PC-9 (cell line): ENCODE measurements at regions not wholly inside any gene's neighbourhood (a gene's known extent, or its start where the extent isn't known, plus 50 kb on each side); places are given as distances from the start of the nearest gene placed in this dataset.

Experiments
- BruUV-seq: library from RNA; stranded (reverse); fragments of 400-500 nt; replicated peaks from 2 replicates; lab custom pipeline; 2021; lab: Mats Ljungman, UMichigan
- CTCF ChIA-PET: fragments of 300-600 bp; sonication (Branson Sonifier 250); formaldehyde crosslinking; loops from one replicate; lab custom pipeline; 2022; ENCODE audit warnings: antibody characterized with exemption; lab: Charles Lee
- POLR2A ChIA-PET: fragments of 300-600 bp; sonication (Branson Sonifier 250); formaldehyde crosslinking; loops from one replicate; lab custom pipeline; 2022; ENCODE audit warnings: antibody characterized with exemption; ENCODE audit not compliant: unreplicated experiment; lab: Charles Lee
- DNase-seq, 2 experiments: peaks; one replicate each; pipeline versions ENCODE4 v3.0.0 to v3.0.0-alpha.2; 2015 to 2022; ENCODE audit warnings: mixed read lengths in 1 of 2
- H2AFZ ChIP-seq: fragments of 200-600 bp; sonication (generic); 2 replicates; pipeline ENCODE4 v1.8.1; 2017; ENCODE audit warnings: antibody characterized with exemption
- H3F3A ChIP-seq: fragments of 200-600 bp; sonication (generic); 2 replicates; pipeline ENCODE4 v1.8.1; 2017; ENCODE audit warnings: antibody characterized with exemption, mild to moderate bottlenecking, low read depth; ENCODE audit not compliant: insufficient read depth
- H3K27ac ChIP-seq: fragments of 200-600 bp; sonication (generic); 2 replicates; pipeline ENCODE4 v1.6.1; 2016; ENCODE audit warnings: mixed run types
- H3K27me3 ChIP-seq: fragments of 200-600 bp; sonication (generic); 2 replicates; pipeline ENCODE4 v1.6.1; 2016; ENCODE audit warnings: low read depth, mixed run types; ENCODE audit not compliant: insufficient read depth
- H3K36me3 ChIP-seq: fragments of 200-600 bp; sonication (generic); 2 replicates; pipeline ENCODE4 v1.6.1; 2016; ENCODE audit warnings: low read depth, mixed run types
- H3K4me1 ChIP-seq: fragments of 200-600 bp; sonication (generic); replicated peaks from 2 replicates; pipeline ENCODE4 v1.6.1; 2016; ENCODE audit warnings: mixed run types; ENCODE audit not compliant: insufficient read depth
- H3K4me2 ChIP-seq: fragments of 200-600 bp; sonication (generic); 2 replicates; pipeline ENCODE4 v1.6.1; 2017; ENCODE audit warnings: mixed run types
- H3K4me3 ChIP-seq: fragments of 200-600 bp; sonication (generic); 2 replicates; pipeline ENCODE4 v1.6.1; 2016; ENCODE audit warnings: mixed run types
- H3K79me2 ChIP-seq: fragments of 200-600 bp; sonication (generic); 2 replicates; pipeline ENCODE4 v1.6.1; 2017; ENCODE audit warnings: low read depth, mixed run types
- H3K9me2 ChIP-seq: fragments of 200-600 bp; sonication (generic); 2 replicates; pipeline ENCODE4 v1.8.1; 2017; ENCODE audit warnings: mild to moderate bottlenecking; ENCODE audit not compliant: insufficient read depth
- H3K9me3 ChIP-seq: fragments of 200-600 bp; sonication (generic); 2 replicates; pipeline ENCODE4 v1.8.1; 2016; ENCODE audit warnings: low read depth; ENCODE audit not compliant: insufficient read depth
- H4K20me1 ChIP-seq: fragments of 200-600 bp; sonication (generic); 2 replicates; pipeline ENCODE4 v1.8.1; 2017; ENCODE audit not compliant: insufficient read depth
- EZH2 ChIP-seq: fragments of 200-600 bp; sonication (generic); IDR thresholded peaks from 2 replicates; pipeline ENCODE4 v1.8.0; 2017; ENCODE audit warnings: antibody characterized with exemption, low read depth
- intact Hi-C: fragments of 100-400 bp; cut with micrococcal nuclease; formaldehyde crosslinking; loops from one replicate; pipeline ENCODE4 v1.10.0; 2022; ENCODE audit not compliant: unreplicated experiment
- TF ChIP-seq, protein P1 (sequence below): fragments of 200-600 bp; sonication (generic); conservative IDR thresholded peaks from 2 replicates; pipeline ENCODE4 v1.6.1; 2017; ENCODE audit warnings: mixed run types, antibody characterized with exemption, mild to moderate bottlenecking, moderate library complexity

DNA sequence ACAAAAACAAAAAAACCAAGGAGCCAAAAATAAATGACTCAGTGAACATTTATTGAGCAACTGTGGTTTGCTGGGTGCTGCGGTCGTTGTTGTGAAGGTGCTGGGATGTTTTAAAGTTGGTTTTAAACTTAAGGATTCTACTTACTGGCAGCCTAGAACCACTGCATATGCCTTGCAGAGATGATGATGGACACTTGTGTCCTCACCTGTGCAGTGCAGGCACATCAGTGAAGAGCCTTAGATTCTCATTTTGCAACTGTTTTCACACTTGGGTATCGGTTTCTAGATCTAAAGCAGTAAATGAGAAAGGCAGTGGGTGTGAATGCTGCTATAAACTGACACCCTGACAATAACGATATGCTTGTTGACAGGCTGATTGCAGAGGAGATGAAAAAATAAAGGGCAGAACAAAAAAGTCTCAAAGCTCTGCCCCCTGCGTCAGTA lies 68.8 kb downstream of the UTRN start:
- no peak for DNase-seq
- intact Hi-C loops, result no loop called here
- BruUV-seq, result no TSS peak
- TF ChIP-seq EZH2, result no peak
- TF ChIP-seq, protein P1, sequence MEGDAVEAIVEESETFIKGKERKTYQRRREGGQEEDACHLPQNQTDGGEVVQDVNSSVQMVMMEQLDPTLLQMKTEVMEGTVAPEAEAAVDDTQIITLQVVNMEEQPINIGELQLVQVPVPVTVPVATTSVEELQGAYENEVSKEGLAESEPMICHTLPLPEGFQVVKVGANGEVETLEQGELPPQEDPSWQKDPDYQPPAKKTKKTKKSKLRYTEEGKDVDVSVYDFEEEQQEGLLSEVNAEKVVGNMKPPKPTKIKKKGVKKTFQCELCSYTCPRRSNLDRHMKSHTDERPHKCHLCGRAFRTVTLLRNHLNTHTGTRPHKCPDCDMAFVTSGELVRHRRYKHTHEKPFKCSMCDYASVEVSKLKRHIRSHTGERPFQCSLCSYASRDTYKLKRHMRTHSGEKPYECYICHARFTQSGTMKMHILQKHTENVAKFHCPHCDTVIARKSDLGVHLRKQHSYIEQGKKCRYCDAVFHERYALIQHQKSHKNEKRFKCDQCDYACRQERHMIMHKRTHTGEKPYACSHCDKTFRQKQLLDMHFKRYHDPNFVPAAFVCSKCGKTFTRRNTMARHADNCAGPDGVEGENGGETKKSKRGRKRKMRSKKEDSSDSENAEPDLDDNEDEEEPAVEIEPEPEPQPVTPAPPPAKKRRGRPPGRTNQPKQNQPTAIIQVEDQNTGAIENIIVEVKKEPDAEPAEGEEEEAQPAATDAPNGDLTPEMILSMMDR, result no peak
- H3F3A ChIP-seq, result peaks cover 22% of the 10 kb centered on the region; the same call in 1 of the 2 replicates
- no peaks in the 10 kb centered on the region for H3K9me3 ChIP-seq
- H4K20me1 ChIP-seq, result no peaks in the 10 kb centered on the region
- POLR2A ChIA-PET, result interaction anchor here (0.6 kb wide), 1 partner anchor 1279 kb away, joined by 6 read pairs; no protein-coding TSS in a partner anchor
- CTCF ChIA-PET, result no interaction called here
- H3K4me3 ChIP-seq, result no peak overlapping the region
- no peak overlapping the region for H2AFZ ChIP-seq
- no peaks in the 10 kb centered on the region for H3K36me3 ChIP-seq
- H3K27me3 ChIP-seq, result no peaks in the 10 kb centered on the region
- peaks cover 72% of the 10 kb centered on the region for H3K79me2 ChIP-seq
- no peak overlapping the region for H3K27ac ChIP-seq
- no peaks in the 10 kb centered on the region for H3K9me2 ChIP-seq
- no peak overlapping the region for H3K4me2 ChIP-seq
- H3K4me1 ChIP-seq, result peaks cover 18% of the 10 kb centered on the region

DNA sequence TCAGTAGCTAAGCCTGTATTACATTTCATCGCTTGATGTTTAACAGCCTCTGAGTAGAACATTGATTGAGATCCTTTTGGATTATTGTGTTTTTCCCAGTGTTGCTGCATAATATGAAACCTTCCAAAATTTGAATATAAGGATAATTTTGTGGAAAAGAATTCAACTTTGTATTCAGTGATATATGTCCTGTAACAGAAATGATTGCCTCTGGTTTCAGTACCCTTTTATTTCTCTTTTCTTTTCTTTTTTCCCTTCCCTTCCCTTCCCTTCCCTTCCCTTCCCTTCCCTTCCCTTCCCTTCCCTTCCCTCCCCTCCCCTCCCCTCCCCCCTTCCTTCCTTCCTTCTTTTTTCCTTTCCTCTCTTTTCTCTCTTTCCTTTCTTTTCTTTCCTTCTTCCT lies 74.6 kb downstream of the UTRN start:
- peaks cover 23% of the 10 kb centered on the region for H3F3A ChIP-seq
- POLR2A ChIA-PET, result no interaction called here

DNA sequence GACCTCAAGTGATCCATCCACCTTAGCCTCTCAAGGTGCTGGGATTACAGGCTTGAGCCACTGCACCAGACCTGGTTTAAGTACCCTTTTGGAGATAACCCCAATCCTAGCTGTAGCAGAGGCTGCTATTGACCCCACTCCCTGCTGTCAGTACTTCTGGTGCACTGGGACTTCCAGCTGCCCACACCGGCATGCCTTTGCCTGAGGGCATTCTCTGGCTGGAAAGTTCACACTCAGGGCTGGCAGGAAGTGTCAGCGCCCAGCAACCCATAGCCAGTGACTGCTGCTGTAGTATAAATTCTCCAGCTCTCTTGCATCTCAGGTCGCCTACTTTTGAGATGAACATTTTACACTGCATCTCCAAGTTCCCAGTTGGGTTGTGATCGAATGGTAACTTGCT lies 75.3 kb downstream of the UTRN start:
- H3K9me2 ChIP-seq, result no peaks in the 10 kb centered on the region
- peak overlapping the region; percentile 90 for H3K27ac ChIP-seq
- H4K20me1 ChIP-seq, result no peaks in the 10 kb centered on the region
- H3K4me3 ChIP-seq, result no peak overlapping the region
- peak; percentile 73 to 80 for DNase-seq
- 0 out of 2 replicates have a peak, but pooled peaks cover 3% of the 10 kb centered on the region for H3K9me3 ChIP-seq
- H3K27me3 ChIP-seq, result no peaks in the 10 kb centered on the region
- peaks cover 49% of the 10 kb centered on the region for H3K4me1 ChIP-seq
- POLR2A ChIA-PET, result interaction anchor here (0.6 kb wide), 1 partner anchor 69 kb away, joined by 5 read pairs; no protein-coding TSS in a partner anchor
- no peaks in the 10 kb centered on the region for H3K36me3 ChIP-seq
- no TSS peak for BruUV-seq
- H3K79me2 ChIP-seq, result peaks cover 61% of the 10 kb centered on the region
- no peak for TF ChIP-seq EZH2
- TF ChIP-seq, protein P1, result no peak
- peak overlapping the region; percentile 54 for H3K4me2 ChIP-seq
- CTCF ChIA-PET, result no interaction called here
- H2AFZ ChIP-seq, result no peak overlapping the region
- intact Hi-C loops, result loop anchor here (1.0 to 5.0 kb wide), 2 partner anchors 10 to 93 kb away; no protein-coding TSS in a partner anchor
- H3F3A ChIP-seq, result peaks cover 23% of the 10 kb centered on the region

More for the DNA sequence above, 74.6 kb downstream of the UTRN start:
- Histone ChIP-seq H2AFZ (no peak overlapping the region), H3K9me2 (no peaks in the 10 kb centered on the region), H3K27ac (peak overlapping the region; percentile 90), H3K27me3 (no peaks in the 10 kb centered on the region), H3K9me3 (0 out of 2 replicates have a peak, but pooled peaks cover 3% of the 10 kb centered on the region), H3K4me1 (peaks cover 49% of the 10 kb centered on the region), H3K4me2 (peak overlapping the region; percentile 54; the same call in 1 of the 2 replicates), H3K36me3 (no peaks in the 10 kb centered on the region), H4K20me1 (no peaks in the 10 kb centered on the region), H3K79me2 (peaks cover 59% of the 10 kb centered on the region), H3K4me3 (no peak overlapping the region)
- intact Hi-C loops, result loop anchor here (1.0 to 5.0 kb wide), 2 partner anchors 9 to 92 kb away; no protein-coding TSS in a partner anchor
- CTCF ChIA-PET, result no interaction called here
- DNase-seq, result no peak
- TF ChIP-seq, protein P1, result no peak
- no peak for TF ChIP-seq EZH2
- BruUV-seq, result no TSS peak
